ENCODE measurements at regions not wholly inside any gene's neighbourhood (a gene's known extent, or its start where the extent isn't known, plus 50 kb on each side); places are given as distances from the start of the nearest gene placed in this dataset.
A peak's percentile ranks its signal among the peaks of the same experiment; 100 is the strongest.

DNA sequence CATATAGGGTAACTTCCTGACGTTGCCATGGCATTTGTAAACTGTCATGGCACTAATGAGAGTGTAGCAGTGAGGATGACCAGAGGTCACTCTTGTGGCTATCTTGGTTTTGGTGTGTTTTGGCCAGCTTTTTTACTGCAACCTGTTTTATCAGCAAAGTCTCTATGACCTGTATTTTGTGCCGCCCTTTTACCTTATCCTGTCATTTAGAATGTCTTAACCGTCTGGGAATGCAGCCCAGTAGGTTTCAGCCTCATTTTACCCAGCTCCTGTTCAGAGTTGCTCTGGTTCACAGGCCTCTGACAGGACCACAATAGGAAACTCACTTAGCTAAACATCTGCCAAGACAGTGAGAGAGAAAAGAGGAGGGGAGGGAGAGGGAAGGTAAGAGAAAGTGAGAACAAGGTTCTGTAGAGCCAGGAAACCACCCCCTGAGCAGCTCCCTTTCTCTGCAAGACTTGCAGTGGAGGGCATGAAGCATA is 64.8 kb upstream of the PLEKHG3 start:
- no peak for DNase-seq

DNA sequence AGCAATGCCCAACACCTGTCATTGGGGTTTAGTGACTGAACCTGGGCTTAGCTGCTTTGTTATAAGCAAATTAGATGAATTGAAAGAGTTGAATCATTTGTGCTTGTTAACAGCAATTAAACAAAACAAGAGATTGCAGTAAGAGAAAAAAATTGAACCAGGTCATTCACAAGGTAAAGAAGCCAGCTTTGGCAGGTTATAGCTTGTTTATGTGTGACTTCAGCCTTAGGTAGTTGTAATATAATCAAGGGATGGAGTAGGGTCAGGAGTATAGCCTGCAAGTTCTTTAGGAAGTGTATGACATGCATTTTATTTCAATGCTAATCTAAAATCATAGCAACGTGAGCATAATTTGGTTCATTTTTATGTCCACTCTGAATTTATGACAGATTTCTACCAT is 63.4 kb upstream of the PLEKHG3 start:
- no peak for DNase-seq

DNA sequence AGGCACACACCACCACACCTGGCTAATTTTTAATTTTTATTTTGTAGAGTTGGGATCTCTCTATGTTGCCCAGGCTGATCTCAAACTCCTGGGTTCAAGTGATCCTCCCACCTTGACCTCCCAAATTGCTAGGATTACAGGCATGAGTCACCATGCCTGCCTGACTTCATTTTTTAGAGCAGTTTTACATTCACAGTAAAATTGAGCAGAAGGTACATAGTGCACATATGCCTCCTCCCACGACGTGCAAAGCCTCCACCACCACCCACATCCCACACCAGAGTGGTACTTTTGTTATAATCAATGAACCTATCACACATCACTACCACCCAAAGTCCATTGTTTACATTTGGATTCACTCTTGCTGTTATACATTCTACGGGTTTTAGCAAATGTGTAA is 62.5 kb upstream of the PLEKHG3 start:
- no peak for DNase-seq

DNA sequence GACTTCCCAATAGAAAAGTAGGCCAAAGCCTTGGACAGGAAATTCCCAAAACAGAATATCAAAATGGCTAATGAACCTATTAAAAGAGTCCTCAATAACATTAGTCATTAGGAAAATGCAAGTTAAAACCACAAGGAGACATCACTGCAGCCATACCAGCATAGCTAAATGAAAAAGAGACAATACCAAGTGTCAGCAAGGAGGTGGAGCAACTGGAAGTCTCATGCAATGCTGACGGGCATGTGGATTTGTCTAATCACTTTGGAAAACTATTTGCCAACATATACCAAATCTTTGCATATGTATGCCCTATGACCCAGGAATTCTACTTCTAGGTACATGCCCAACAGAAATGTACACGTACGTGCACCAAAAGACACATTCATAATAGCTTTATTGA is 60.5 kb upstream of the PLEKHG3 start:
- no peak for DNase-seq

DNA sequence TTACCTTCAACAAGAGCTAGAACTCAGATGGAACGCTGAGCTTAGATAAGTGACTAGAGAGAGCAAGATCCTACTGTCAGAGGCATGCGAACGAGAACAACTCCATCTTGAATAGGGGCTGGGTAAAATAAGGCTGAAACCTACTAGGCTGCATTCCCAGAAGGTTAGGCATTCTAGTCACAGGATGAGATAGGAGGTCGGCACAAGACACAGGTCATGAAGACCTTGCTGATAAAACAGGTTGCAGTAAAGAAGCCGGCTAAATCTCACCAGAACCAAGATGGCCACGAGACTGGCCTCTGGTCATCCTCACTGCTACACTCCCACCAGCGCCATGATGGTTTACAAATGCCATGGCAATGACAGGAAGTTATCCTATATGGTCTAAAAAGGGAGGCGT is 59.6 kb upstream of the PLEKHG3 start:
- no peak for DNase-seq

DNA sequence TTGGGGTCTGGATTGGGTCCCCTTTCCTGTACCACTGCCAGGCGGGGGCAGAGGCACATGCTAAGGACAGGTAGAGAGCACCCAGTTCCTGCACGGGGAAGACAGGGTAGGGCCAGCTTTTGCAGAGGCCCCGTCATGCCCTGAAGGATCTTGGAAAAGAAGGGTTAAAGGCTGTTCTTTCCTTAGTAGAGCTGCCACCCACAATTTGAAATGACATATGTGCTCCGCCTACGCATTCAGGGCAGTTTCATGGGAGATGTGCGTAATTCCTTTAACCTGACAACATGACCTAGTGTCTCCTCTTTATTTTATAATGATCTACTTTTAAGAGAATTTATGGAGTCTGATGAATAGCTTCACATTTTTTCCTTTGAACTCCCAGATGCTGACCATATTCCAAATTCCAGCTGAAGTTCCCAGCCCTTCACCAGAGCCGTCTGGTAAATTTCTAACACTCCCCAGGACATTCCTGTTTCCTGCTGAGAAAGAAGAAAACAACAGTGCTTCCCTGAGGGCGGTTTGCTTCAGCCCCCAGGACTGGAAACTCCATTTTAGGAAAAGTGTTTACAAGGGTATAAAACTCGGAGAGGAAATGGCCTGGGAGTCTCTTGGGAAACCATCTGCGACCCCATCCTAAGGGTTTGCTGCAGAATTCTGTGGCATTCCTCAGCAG is 58.9 kb upstream of the PLEKHG3 start:
- no peak for DNase-seq

DNA sequence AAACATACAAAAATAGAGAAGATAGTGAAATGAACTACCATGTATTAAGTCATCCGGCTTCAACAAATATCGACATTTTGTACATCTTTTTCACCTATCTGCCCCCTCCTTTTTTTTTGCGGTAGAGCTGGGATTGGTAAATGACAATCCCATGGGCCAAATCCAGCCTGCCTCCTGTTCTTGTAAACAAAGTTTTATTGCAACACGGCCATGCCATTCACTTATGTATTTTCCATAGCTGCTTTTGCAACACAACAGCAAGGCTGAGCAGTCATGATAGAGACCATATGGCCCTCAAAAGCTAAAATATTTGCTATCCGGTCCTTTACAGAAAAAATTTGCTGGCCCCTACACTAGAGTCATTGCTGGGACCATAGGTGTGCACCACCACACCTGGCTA is 58.1 kb upstream of the PLEKHG3 start:
- no peak for DNase-seq

DNA sequence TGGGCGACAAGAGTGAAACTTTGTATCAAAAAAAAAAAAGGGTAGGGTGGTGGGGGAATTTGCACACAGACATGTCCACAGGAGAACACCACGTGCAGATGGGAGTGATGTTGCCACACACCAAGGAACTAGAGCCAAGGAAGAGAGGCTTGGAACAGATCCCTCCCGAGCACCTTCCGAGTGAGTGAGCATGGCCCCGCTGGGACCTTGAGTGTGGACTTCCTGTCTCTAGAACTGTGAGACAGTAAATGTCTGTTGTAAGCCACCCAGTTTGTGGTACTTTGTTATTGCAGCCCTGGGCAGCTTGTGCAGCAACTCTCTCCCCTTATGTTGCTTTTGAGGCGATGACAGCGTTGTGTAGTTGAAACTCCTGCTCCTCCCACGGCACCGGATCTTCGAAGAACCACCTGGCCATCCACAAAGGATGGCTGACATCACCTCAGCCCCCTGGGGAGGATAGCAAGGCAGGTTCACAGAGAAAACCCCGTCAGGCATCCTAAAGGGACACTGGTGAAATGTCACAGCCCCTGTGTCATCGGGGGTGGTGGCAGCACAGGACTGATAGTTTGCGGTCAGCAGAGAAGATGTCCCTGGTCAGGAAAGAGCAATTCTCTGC is 54.7 kb upstream of the PLEKHG3 start:
- no peak for DNase-seq

DNA sequence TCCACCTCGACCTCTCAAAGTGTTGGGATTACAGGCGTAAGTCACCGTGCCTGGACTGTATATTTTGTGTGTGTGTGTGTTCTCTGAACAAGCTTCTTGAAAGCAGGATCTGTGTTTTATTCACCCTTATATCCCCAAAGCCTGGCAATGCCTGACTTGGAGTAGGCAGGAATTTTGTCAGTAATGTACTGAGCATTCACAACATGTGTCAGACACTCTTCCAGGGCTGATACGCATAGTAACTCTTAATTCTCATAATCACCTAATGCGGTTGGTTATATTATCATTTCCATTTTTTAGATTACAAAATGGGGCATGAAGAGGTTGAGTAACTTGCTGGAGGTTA is 50.4 kb upstream of the PLEKHG3 start:
- DNase-seq = no peak

DNA sequence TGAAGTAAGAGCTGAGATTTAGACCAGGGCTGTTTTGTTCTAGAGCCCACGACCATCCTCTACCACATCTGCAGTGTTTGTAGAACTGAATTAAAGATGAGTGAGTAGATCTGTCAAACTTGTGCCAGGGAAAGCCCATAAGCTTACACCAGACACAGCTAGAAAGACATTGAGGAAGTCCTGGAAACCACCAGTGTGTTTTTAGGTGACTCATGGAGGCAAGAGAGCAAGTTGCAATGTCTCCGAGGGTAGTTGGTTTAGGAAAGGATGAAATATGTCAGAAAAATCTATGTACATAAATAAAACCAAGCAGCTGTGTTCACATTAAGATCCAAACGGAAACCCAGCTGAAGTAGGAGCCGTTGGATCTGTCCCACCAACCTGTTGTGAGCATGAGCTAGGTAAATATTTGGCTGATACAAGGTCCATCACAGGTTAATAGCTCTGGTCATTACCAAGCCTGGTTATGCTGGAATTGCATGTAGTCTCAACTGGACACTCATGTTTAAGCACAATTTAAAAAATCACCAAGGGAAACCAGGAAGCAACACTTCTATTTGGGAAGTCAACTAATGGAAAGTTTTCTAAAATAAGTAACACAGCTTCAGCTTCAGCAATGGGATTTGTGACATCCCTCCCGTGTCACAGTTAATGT is 49.9 kb upstream of the PLEKHG3 start:
- DNase-seq = peak in 1 of 51 donors; percentile 2
